ENCODE measurements at regions not wholly inside any gene's neighbourhood (a gene's known extent, or its start where the extent isn't known, plus 50 kb on each side); places are given as distances from the start of the nearest gene placed in this dataset.

GRCh38 chr10:121669028-121669374, 70.8 kb upstream of the FGFR2 start:
- TF ChIP-seq ZNF239 (CRISPR knock-in tag; IDR thresholded peaks at IDR 0.05) (no peak), E2F6 (IDR thresholded peaks at IDR 0.05; ENCODE audit: borderline replicate concordance in 1 of 2, extremely low read depth in 1 of 2, insufficient read depth in 1 of 2, insufficient read length in 1 of 2, low read depth in 1 of 2, low read length in 1 of 2, poor library complexity in 1 of 2, severe bottlenecking in 1 of 2) (no peak), POLR3G (IDR thresholded peaks at IDR 0.05; ENCODE audit: extremely low read depth, insufficient read length, insufficient replicate concordance) (no peak), FOXM1 (IDR thresholded peaks at IDR 0.05; ENCODE audit: low read depth) (no peak), FOXM1 (CRISPR knock-in tag; IDR thresholded peaks at IDR 0.05; ENCODE audit: low read depth) (no peak), FOXK2 (conservative IDR thresholded peaks at IDR 0.05 in 1 of 2, IDR thresholded peaks at IDR 0.05 in 1 of 2; ENCODE audit: low read depth in 2 of 2) (no peak), ZNF384 (IDR thresholded peaks at IDR 0.05; ENCODE audit: low read depth, low read length) (no peak), L3MBTL2 (IDR thresholded peaks at IDR 0.05) (no peak), ATF4 (CRISPR knock-in tag; IDR thresholded peaks at IDR 0.05) (no peak), FOXO4 (CRISPR knock-in tag; IDR thresholded peaks at IDR 0.05) (no peak), JUN (IDR thresholded peaks at IDR 0.05; ENCODE audit: borderline replicate concordance, low read depth, low read length) (no peak), JUN (CRISPR knock-in tag; IDR thresholded peaks at IDR 0.05; ENCODE audit: borderline replicate concordance) (no peak), HINFP (tag; conservative IDR thresholded peaks at IDR 0.05; ENCODE audit: low read depth) (no peak), POLR2A (conservative IDR thresholded peaks at IDR 0.05) (no peak), ZBTB33 (CRISPR knock-in tag; IDR thresholded peaks at IDR 0.05) (no peak), RFX5 (IDR thresholded peaks at IDR 0.05; ENCODE audit: low read depth, low read length) (no peak)

All from K562 (cell line).